Brain microvascular endothelial cell (primary cell): ENCODE measurements at regions not wholly inside any gene's neighbourhood (a gene's known extent, or its start where the extent isn't known, plus 50 kb on each side); places are given as distances from the start of the nearest gene placed in this dataset.
"Not testable (repeated sequence)": the region's sequence is repeated elsewhere in the genome, so short reads cannot be mapped to it uniquely, and the experiment has no call there.

Experiments used
- DNase-seq: peaks from one replicate; pipeline ENCODE4 v3.0.0-alpha.2; 2020
- H3K27ac ChIP-seq: fragments of 250-450 bp; sonication (Bioruptor Pico); 2 replicates; pipeline ENCODE4 v1.5.1; 2020; ENCODE audit warnings: mild to moderate bottlenecking, moderate library complexity
- H3K27me3 ChIP-seq: fragments of 250-450 bp; sonication (Bioruptor Pico); replicated peaks from 2 replicates; pipeline ENCODE4 v1.5.1; 2020; ENCODE audit warnings: mild to moderate bottlenecking
- H3K36me3 ChIP-seq: fragments of 250-450 bp; sonication (Bioruptor Pico); replicated peaks from 2 replicates; pipeline ENCODE4 v1.5.1; 2020; ENCODE audit warnings: mild to moderate bottlenecking
- H3K4me3 ChIP-seq: 2 replicates; pipeline ENCODE4 v1.5.1; 2011; ENCODE audit warnings: low read depth, mild to moderate bottlenecking, control low read depth, low read length, moderate library complexity
- CTCF ChIP-seq: IDR thresholded peaks from 2 replicates; pipeline ENCODE4 v1.5.1; 2011; ENCODE audit warnings: low read depth, mild to moderate bottlenecking, moderate library complexity, low read length, control low read depth, inconsistent platforms; ENCODE audit errors: missing control alignments
- in situ Hi-C: cut with HindIII; loops from 2 replicates; pipeline ENCODE4 v1.10.0; 2017; ENCODE audit warnings: low sequenced_read_pairs, low pct_ligation_motif_present

DNA sequence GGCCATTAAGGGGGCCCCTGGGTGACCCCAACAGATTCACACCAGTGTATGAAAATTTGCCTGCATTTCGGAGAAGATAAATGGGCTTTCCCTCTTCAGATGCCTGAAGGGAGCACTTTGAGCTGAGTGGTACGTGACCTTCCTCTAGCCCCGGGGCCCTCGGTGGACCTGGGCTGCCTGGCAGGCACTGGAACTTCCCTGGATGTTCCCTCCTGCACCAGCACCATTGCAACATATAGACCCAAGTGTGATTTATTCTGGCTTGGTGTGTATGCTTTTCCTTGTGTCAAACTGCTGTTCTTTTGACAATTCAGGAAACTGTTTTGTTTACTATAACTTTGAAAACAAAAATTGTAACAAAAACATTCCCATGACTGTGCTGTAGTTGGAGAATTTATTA is 93.8 kb downstream of the TNFRSF13B start:
- no peak for DNase-seq
- Histone ChIP-seq H3K36me3 (no peaks in the 10 kb centered on the region), H3K27ac (no peak overlapping the region), H3K4me3 (no peak overlapping the region), H3K27me3 (no peaks in the 10 kb centered on the region)
- no peak for TF ChIP-seq CTCF
- in situ Hi-C loops, result no loop called here

- Histone ChIP-seq H3K36me3 (no peaks in the 10 kb centered on the region), H3K4me3 (no peak overlapping the region), H3K27me3 (no peaks in the 10 kb centered on the region), H3K27ac (no peak overlapping the region)
- in situ Hi-C loops, result no loop called here
- no peak for DNase-seq
- no peak for TF ChIP-seq CTCF
Observed at GRCh38 chr17:16877099-16877498, 94.8 kb downstream of the TNFRSF13B start.

DNA sequence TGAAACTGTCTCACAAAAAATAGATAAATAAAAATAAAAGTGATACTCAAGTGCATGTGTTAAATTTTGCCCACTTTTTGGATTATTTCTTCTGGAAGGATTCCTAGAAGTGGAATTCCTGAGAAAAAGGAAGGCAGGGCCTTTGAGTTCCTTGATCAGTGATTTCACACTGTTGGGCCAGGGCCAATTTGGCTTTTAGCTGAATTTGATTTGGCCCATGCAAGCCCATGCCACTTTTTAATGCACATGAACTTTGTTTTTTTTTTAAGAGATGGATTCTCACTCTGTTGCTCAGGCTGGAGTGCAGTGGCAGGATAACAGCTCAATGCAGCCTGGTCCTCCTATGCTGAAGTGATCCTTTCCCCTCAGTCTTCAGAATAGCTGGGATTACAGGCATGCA is 96.3 kb downstream of the TNFRSF13B start:
- no peak for TF ChIP-seq CTCF
- DNase-seq, result no peak
- in situ Hi-C loops, result no loop called here
- no peak overlapping the region for H3K4me3 ChIP-seq
- H3K27ac ChIP-seq, result no peak overlapping the region
- H3K36me3 ChIP-seq, result no peaks in the 10 kb centered on the region
- H3K27me3 ChIP-seq, result no peaks in the 10 kb centered on the region

- H3K36me3 ChIP-seq, H3K4me3 ChIP-seq, H3K27me3 ChIP-seq, in situ Hi-C loops, H3K27ac ChIP-seq, DNase-seq: not testable (repeated sequence)
Observed at GRCh38 chr17:16874216-16874615, 97.7 kb downstream of the TNFRSF13B start.

- no peak overlapping the region for H3K4me3 ChIP-seq
- peak; percentile 80 for TF ChIP-seq CTCF
- in situ Hi-C loops, result no loop called here
- no peaks in the 10 kb centered on the region for H3K36me3 ChIP-seq
- DNase-seq, result no peak
- no peak overlapping the region for H3K27ac ChIP-seq
- no peaks in the 10 kb centered on the region for H3K27me3 ChIP-seq
Observed at GRCh38 chr17:16873174-16874035, 98.5 kb downstream of the TNFRSF13B start.

- no peaks in the 10 kb centered on the region for H3K36me3 ChIP-seq
- TF ChIP-seq CTCF, result no peak
- H3K27ac ChIP-seq, result no peak overlapping the region
- H3K27me3 ChIP-seq, result no peaks in the 10 kb centered on the region
- H3K4me3 ChIP-seq, result no peak overlapping the region
- in situ Hi-C loops, result no loop called here
- DNase-seq, result no peak
Observed at GRCh38 chr17:16872351-16873173, 99.4 kb downstream of the TNFRSF13B start.

DNA sequence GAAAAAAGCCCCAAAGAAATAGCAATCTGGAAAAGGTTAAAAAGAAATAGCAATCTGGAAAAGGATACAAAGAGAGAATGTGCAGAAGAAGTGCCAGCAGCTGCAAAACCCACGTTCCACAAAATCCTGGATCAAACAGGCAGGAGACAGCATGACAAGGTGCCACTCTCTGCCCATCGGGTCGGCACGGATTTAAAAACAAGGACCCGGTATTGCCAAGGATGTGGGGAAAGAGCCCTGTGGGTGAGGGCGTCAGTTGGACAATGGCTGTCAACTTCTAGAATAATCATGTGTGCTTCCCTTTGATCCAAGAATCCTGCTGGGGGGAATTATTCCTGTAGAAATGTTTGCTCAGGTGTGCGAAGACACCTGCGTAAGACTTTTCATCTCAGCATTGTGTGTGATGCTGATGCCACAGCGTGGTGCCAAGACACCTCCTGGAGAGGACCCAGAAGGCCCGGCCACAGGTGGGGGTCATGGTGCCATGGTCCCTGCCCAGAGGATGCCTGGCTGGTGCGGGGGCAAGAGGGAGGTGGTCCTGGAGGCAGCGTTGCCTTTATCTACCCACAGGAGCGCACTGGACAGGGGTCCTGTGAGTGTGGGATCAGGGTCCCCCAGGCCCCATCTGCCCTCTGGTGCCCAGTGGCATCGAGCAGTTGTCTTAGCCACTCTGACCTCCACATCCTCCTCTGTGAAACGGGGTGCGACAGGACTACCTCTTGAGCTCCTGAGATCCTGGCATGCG is 100.3 kb downstream of the TNFRSF13B start:
- H3K4me3 ChIP-seq, H3K27ac ChIP-seq, DNase-seq, H3K27me3 ChIP-seq, H3K36me3 ChIP-seq, in situ Hi-C loops: not testable (repeated sequence)
